ENCODE measurements at regions not wholly inside any gene's neighbourhood (a gene's known extent, or its start where the extent isn't known, plus 50 kb on each side); places are given as distances from the start of the nearest gene placed in this dataset.

GRCh38 chr11:95466416-95466815, 235.4 kb upstream of the SESN3 start:
- intact Hi-C loops (cut with micrococcal nuclease): no loop called here
- no peaks in the 10 kb centered on the region for H3K9me2 ChIP-seq (replicated peaks; ENCODE audit: low read length)
- H3K27ac ChIP-seq (ENCODE audit: low read length): no peak overlapping the region
- no peaks in the 10 kb centered on the region for H3K9me3 ChIP-seq (ENCODE audit: low read length)
- ATAC-seq (no peak), DNase-seq (no peak)
- H2AFZ ChIP-seq (ENCODE audit: low read length): no peak overlapping the region
- no peaks in the 10 kb centered on the region for H3K4me1 ChIP-seq (ENCODE audit: insufficient read depth, low read length)
- H3K27me3 ChIP-seq (ENCODE audit: low read length): no peaks in the 10 kb centered on the region; the same call in 1 of the 2 replicates
- H3K9ac ChIP-seq (ENCODE audit: low read length): no peak overlapping the region
- H3K4me2 ChIP-seq (ENCODE audit: low read length): no peak overlapping the region
- BruUV-seq (replicated peaks): no TSS peak
- no peaks in the 10 kb centered on the region for H4K20me1 ChIP-seq (ENCODE audit: low read length)
- H3F3A ChIP-seq (ENCODE audit: low read length, unreplicated experiment): no peaks in the 10 kb centered on the region
- TF ChIP-seq CTCF (conservative IDR thresholded peaks at IDR 0.05; ENCODE audit: low read depth, low read length) (no peak), EZH2phosphoT487 (IDR thresholded peaks at IDR 0.05; ENCODE audit: borderline replicate concordance, low read length) (no peak), EZH2 (IDR thresholded peaks at IDR 0.05; ENCODE audit: low read length, unreplicated experiment) (no peak)
- no peaks in the 10 kb centered on the region for H3K79me2 ChIP-seq (ENCODE audit: low read length)
- H3K36me3 ChIP-seq (ENCODE audit: low read depth, low read length): no peaks in the 10 kb centered on the region
- ChIA-PET POLR2A (ENCODE audit: unreplicated experiment) (interaction anchor here (0.7 kb wide), 1 partner anchor 126 kb away, joined by 3 read pairs; no protein-coding TSS in a partner anchor), CTCF (no interaction called here)
- no peak overlapping the region for H3K4me3 ChIP-seq (ENCODE audit: low read length)

- no peaks in the 10 kb centered on the region for H4K20me1 ChIP-seq (ENCODE audit: low read length)
- no peak overlapping the region for H2AFZ ChIP-seq (ENCODE audit: low read length)
- H3K79me2 ChIP-seq (ENCODE audit: low read length): no peaks in the 10 kb centered on the region
- no peaks in the 10 kb centered on the region for H3F3A ChIP-seq (ENCODE audit: low read length, unreplicated experiment)
- DNase-seq (no peak), ATAC-seq (no peak)
- TF ChIP-seq EZH2phosphoT487 (IDR thresholded peaks at IDR 0.05; ENCODE audit: borderline replicate concordance, low read length) (no peak), CTCF (conservative IDR thresholded peaks at IDR 0.05; ENCODE audit: low read depth, low read length) (no peak), EZH2 (IDR thresholded peaks at IDR 0.05; ENCODE audit: low read length, unreplicated experiment) (no peak)
- intact Hi-C loops (cut with micrococcal nuclease): no loop called here
- no peaks in the 10 kb centered on the region for H3K9me3 ChIP-seq (ENCODE audit: low read length)
- no peaks in the 10 kb centered on the region for H3K36me3 ChIP-seq (ENCODE audit: low read depth, low read length)
- ChIA-PET CTCF (no interaction called here), POLR2A (ENCODE audit: unreplicated experiment) (no interaction called here)
- BruUV-seq (replicated peaks): no TSS peak
- no peak overlapping the region for H3K9ac ChIP-seq (ENCODE audit: low read length)
- H3K4me1 ChIP-seq (ENCODE audit: insufficient read depth, low read length): no peaks in the 10 kb centered on the region
- H3K9me2 ChIP-seq (replicated peaks; ENCODE audit: low read length): no peaks in the 10 kb centered on the region
- H3K27me3 ChIP-seq (ENCODE audit: low read length): no peaks in the 10 kb centered on the region; the same call in 1 of the 2 replicates
- H3K27ac ChIP-seq (ENCODE audit: low read length): no peak overlapping the region
- H3K4me3 ChIP-seq (ENCODE audit: low read length): no peak overlapping the region
- H3K4me2 ChIP-seq (ENCODE audit: low read length): no peak overlapping the region
Observed at GRCh38 chr11:95465887-95466286, 234.9 kb upstream of the SESN3 start.

- Histone ChIP-seq H3K4me1 (ENCODE audit: insufficient read depth, low read length) (no peaks in the 10 kb centered on the region), H3K4me3 (ENCODE audit: low read length) (no peak overlapping the region), H3K27ac (ENCODE audit: low read length) (no peak overlapping the region), H2AFZ (ENCODE audit: low read length) (no peak overlapping the region), H3K36me3 (ENCODE audit: low read depth, low read length) (no peaks in the 10 kb centered on the region), H3K27me3 (ENCODE audit: low read length) (no peaks in the 10 kb centered on the region), H3K9me3 (ENCODE audit: low read length) (no peaks in the 10 kb centered on the region), H3K9me2 (replicated peaks; ENCODE audit: low read length) (no peaks in the 10 kb centered on the region), H3K79me2 (ENCODE audit: low read length) (no peaks in the 10 kb centered on the region), H3K9ac (ENCODE audit: low read length) (no peak overlapping the region), H3F3A (ENCODE audit: low read length, unreplicated experiment) (no peaks in the 10 kb centered on the region), H4K20me1 (ENCODE audit: low read length) (no peaks in the 10 kb centered on the region), H3K4me2 (ENCODE audit: low read length) (no peak overlapping the region)
- ChIA-PET POLR2A (ENCODE audit: unreplicated experiment) (no interaction called here), CTCF (no interaction called here)
- TF ChIP-seq CTCF (conservative IDR thresholded peaks at IDR 0.05; ENCODE audit: low read depth, low read length) (no peak), EZH2phosphoT487 (IDR thresholded peaks at IDR 0.05; ENCODE audit: borderline replicate concordance, low read length) (no peak), EZH2 (IDR thresholded peaks at IDR 0.05; ENCODE audit: low read length, unreplicated experiment) (no peak)
- ATAC-seq: no peak
- intact Hi-C loops (cut with micrococcal nuclease): no loop called here
- DNase-seq: no peak
- BruUV-seq (replicated peaks): no TSS peak
Observed at GRCh38 chr11:95461858-95462257, 230.9 kb upstream of the SESN3 start.
